Heart left ventricle (tissue), 16 donors: ENCODE measurements at regions not wholly inside any gene's neighbourhood (a gene's known extent, or its start where the extent isn't known, plus 50 kb on each side); places are given as distances from the start of the nearest gene placed in this dataset.

Experiments used
- ATAC-seq, 4 donors: fragments of 200-7000 bp; cut with Tn5 transposase; one replicate each; pipeline ENCODE4 v1.9.1; 2020 to 2022; ENCODE audit warnings: moderate library complexity in 4 of 4, mild to moderate bottlenecking in 3 of 4, moderate number of reproducible peaks in 1 of 4
- DNase-seq, 5 donors: peaks; one replicate each; pipeline ENCODE4 v3.0.0-alpha.2; 2020
- H3K27ac ChIP-seq, 12 donors: fragments of 200-600 bp; sonication (generic) in 4 of 12; one replicate each; pipeline versions ENCODE4 v1.5.0 to v1.8.0; 2016 to 2022; ENCODE audit warnings: mild to moderate bottlenecking in 2 of 12
- H3K27me3 ChIP-seq, 9 donors: fragments of 200-600 bp; sonication (generic) in 2 of 9; one replicate each; pipeline versions ENCODE4 v1.5.1 to v1.8.0; 2016 to 2022; ENCODE audit warnings: mild to moderate bottlenecking in 3 of 9
- H3K36me3 ChIP-seq, 9 donors: fragments of 200-600 bp; sonication (generic) in 2 of 9; one replicate each; pipeline versions ENCODE4 v1.5.0 to v1.8.0; 2018 to 2022; ENCODE audit warnings: mild to moderate bottlenecking in 2 of 9
- H3K4me1 ChIP-seq, 12 donors: fragments of 200-600 bp; sonication (generic) in 4 of 12; one replicate each; pipeline versions ENCODE4 v1.5.0 to v1.8.0; 2016 to 2022; ENCODE audit warnings: mild to moderate bottlenecking in 3 of 12
- H3K4me3 ChIP-seq, 12 donors: fragments of 200-600 bp; sonication (generic) in 4 of 12; one replicate each; pipeline versions ENCODE4 v1.5.0 to v1.8.0; 2017 to 2022; ENCODE audit warnings: mild to moderate bottlenecking in 9 of 12, moderate library complexity in 4 of 12
- H3K9me3 ChIP-seq, 12 donors: fragments of 200-600 bp; sonication (generic) in 4 of 12; one replicate each; pipeline versions ENCODE4 v1.5.0 to v1.8.0; 2016 to 2022; ENCODE audit warnings: mild to moderate bottlenecking in 1 of 12
- CTCF ChIP-seq, 12 donors: fragments of 200-600 bp; sonication (generic) in 4 of 12; IDR thresholded peaks; one replicate each; pipeline versions ENCODE4 v1.5.0 to v1.8.0; 2018 to 2022; ENCODE audit warnings: antibody characterized with exemption in 12 of 12, mild to moderate bottlenecking in 5 of 12
- POLR2A ChIP-seq, 2 donors: fragments of 450-650 bp; IDR thresholded peaks; one replicate each; pipeline ENCODE4 v1.6.1; 2017; ENCODE audit warnings: antibody characterized with exemption in 2 of 2, mild to moderate bottlenecking in 2 of 2, moderate library complexity in 2 of 2
- WGBS, 4 donors: extraction: QIAGEN DNeasy Blood & Tissue Kit in 2 of 4; methylation state at CpG; one replicate each; pipeline versions ENCODE4 v1.1.5 to v1.1.7; 2013 to 2018; 5-methylcytosine and 5-hydroxymethylcytosine counted together
- intact Hi-C, 10 donors: fragments of 100-400 bp; cut with DNase I; formaldehyde crosslinking; loops; one replicate each; pipeline versions ENCODE4 v1.11.1 to v1.14.2; 2022
- donor health status: ischemic (EF 13 %, LVEDD 7.1; RV severe dilation, severe dysfunction).
- donor health status: healthy with polysubstance abuse.
- donor health status: DM: no; HTN: yes; CAD: no.
- donor health status: DM: no; HTN: no; CAD: no.
- donor health status: ischemic (EF 25% LVEDD 6.9; RV normal size, moderate dysfunction).
- donor health status: ischemic (EF 25% LVEDD 5.7; RV mildly dilated, moderate dysfunction).
- donor health status: healthy.
- donor health status: DM: yes; HTN: yes; CAD: no.
- donor health status: ischemic (EF 35%, LVEDD 5.7; RV mildly dilated, moderate dysfunction).
- donor health status: nonischemic (EF 11% LVEDD 7.7; RV severe dilation, severe dysfunction).
- donor health status: DM: yes; HTN: yes; CAD: no.
- donor health status: PGD.
- donor health status: ischemic (EF 29% LVEDD 5.4; RV normal size, mild dysfunction).
- donor health status: nonischemic (EF 23%, LVEDD 6.1; RV moderate dilation, normal function).

- H3K4me1 ChIP-seq = peaks cover 0 to 12% (median 0%) of the 10 kb centered on the region in 12 donors
- intact Hi-C loops = no loop called here
- no peak overlapping the region for H3K4me3 ChIP-seq
- DNase-seq (peak in 1 of 5 donors; percentile 10), ATAC-seq (no peak)
- WGBS, 4 donors = 90 to 93% (median 93%) methylated on average over 10 of the region's 10 CpGs
- TF ChIP-seq CTCF (IDR thresholded peaks at IDR 0.05) (no peak), POLR2A (IDR thresholded peaks at IDR 0.05) (no peak)
- no peaks in the 10 kb centered on the region for H3K36me3 ChIP-seq
- no peaks in the 10 kb centered on the region for H3K27me3 ChIP-seq
- peaks cover 0 to 17% (median 1%) of the 10 kb centered on the region in 12 donors for H3K9me3 ChIP-seq
- H3K27ac ChIP-seq = no peak overlapping the region
Observed at GRCh38 chr1:10848109-10848684, 51.8 kb upstream of the CASZ1 start.

GRCh38 chr1:10850026-10850425 lies 53.6 kb upstream of the CASZ1 start:
- ATAC-seq = no peak

GRCh38 chr1:10851024-10852013 lies 54.9 kb upstream of the CASZ1 start:
- Histone ChIP-seq H3K4me1 (peaks cover 0 to 12% (median 0%) of the 10 kb centered on the region in 12 donors), H3K36me3 (no peaks in the 10 kb centered on the region), H3K9me3 (peaks cover 0 to 4% (median 0%) of the 10 kb centered on the region in 12 donors), H3K4me3 (no peak overlapping the region), H3K27me3 (no peaks in the 10 kb centered on the region), H3K27ac (no peak overlapping the region)
- DNase-seq (peak in 1 of 5 donors; percentile 25), ATAC-seq (peak in 3 of 4 donors; percentile 17 to 42 (median 18))
- WGBS, 4 donors = 74 to 81% (median 80%) methylated on average over 22 to 30 of the region's 30 CpGs
- intact Hi-C loops = no loop called here
- TF ChIP-seq POLR2A (IDR thresholded peaks at IDR 0.05) = no peak
- no peak for TF ChIP-seq CTCF (IDR thresholded peaks at IDR 0.05)

More at GRCh38 chr1:10850026-10850425, 53.6 kb upstream of the CASZ1 start:
- Histone ChIP-seq H3K4me1 (peaks cover 0 to 12% (median 0%) of the 10 kb centered on the region in 12 donors), H3K9me3 (peaks cover 0 to 4% (median 0%) of the 10 kb centered on the region in 12 donors), H3K36me3 (no peaks in the 10 kb centered on the region), H3K4me3 (no peak overlapping the region), H3K27ac (no peak overlapping the region), H3K27me3 (no peaks in the 10 kb centered on the region)
- TF ChIP-seq POLR2A (IDR thresholded peaks at IDR 0.05) (no peak), CTCF (IDR thresholded peaks at IDR 0.05) (no peak)
- intact Hi-C loops = no loop called here
- 61 to 78% (median 67%) methylated on average over 6 to 7 of the region's 7 CpGs for WGBS, 4 donors
- DNase-seq = peak in 1 of 5 donors; percentile 20

- Histone ChIP-seq H3K27me3 (no peaks in the 10 kb centered on the region), H3K9me3 (peaks cover 0 to 2% (median 0%) of the 10 kb centered on the region in 12 donors), H3K4me3 (no peak overlapping the region), H3K36me3 (no peaks in the 10 kb centered on the region), H3K27ac (no peak overlapping the region), H3K4me1 (peaks cover 0 to 19% (median 0%) of the 10 kb centered on the region in 12 donors)
- peak in 1 of 5 donors; percentile 26 for DNase-seq
- peak; percentile 25 to 72 (median 45) for ATAC-seq
- WGBS, 4 donors = 55 to 73% (median 60%) methylated on average over 7 to 8 of the region's 8 CpGs
- TF ChIP-seq CTCF (IDR thresholded peaks at IDR 0.05) = no peak
- TF ChIP-seq POLR2A (IDR thresholded peaks at IDR 0.05) = no peak
- intact Hi-C loops = no loop called here
Observed at GRCh38 chr1:10852018-10852417, 55.6 kb upstream of the CASZ1 start.
